OCI-LY3 (cell line): ENCODE measurements at regions not wholly inside any gene's neighbourhood (a gene's known extent, or its start where the extent isn't known, plus 50 kb on each side); places are given as distances from the start of the nearest gene placed in this dataset.
"Not testable (repeated sequence)": the region's sequence is repeated elsewhere in the genome, so short reads cannot be mapped to it uniquely, and the experiment has no call there.

Source experiments
- H2AFZ ChIP-seq: fragments of 200-600, 300-600 bp; shearing (Covaris generic); 2 replicates; pipeline ENCODE4 v1.6.0; 2014; ENCODE audit warnings: antibody characterized with exemption, low read depth, low read length
- H3K27ac ChIP-seq: fragments of 200-600, 300-600 bp; sonication (generic); 2 replicates; pipeline ENCODE4 v1.5.1; 2014; ENCODE audit warnings: mild to moderate bottlenecking, low read length, moderate library complexity, mixed read lengths
- H3K27me3 ChIP-seq: fragments of 200-600, 300-600 bp; sonication (generic); 2 replicates; pipeline ENCODE4 v1.6.1; 2014; ENCODE audit warnings: low read depth, low read length, mixed read lengths
- H3K36me3 ChIP-seq: fragments of 200-600, 300-600 bp; sonication (generic); replicated peaks from 2 replicates; pipeline ENCODE3; 2014; ENCODE audit warnings: low read depth, low read length, mixed read lengths
- H3K4me1 ChIP-seq: fragments of 300-600, 200-600 bp; sonication (generic); 2 replicates; pipeline ENCODE4 v1.6.1; 2014; ENCODE audit warnings: low read length, mixed read lengths
- H3K4me2 ChIP-seq: fragments of 200-600, 300-600 bp; sonication (generic); 2 replicates; pipeline ENCODE4 v1.6.1; 2014; ENCODE audit warnings: low read length, mixed read lengths
- H3K4me3 ChIP-seq: fragments of 300-600, 200-600 bp; sonication (generic); 2 replicates; pipeline ENCODE4 v1.5.1; 2014; ENCODE audit warnings: antibody characterized with exemption, mild to moderate bottlenecking, low read length, moderate library complexity
- H3K79me2 ChIP-seq: fragments of 300-600, 200-600 bp; shearing (Covaris generic); 2 replicates; pipeline ENCODE4 v1.6.1; 2014; ENCODE audit warnings: mild to moderate bottlenecking, low read length, mixed read lengths
- H3K9ac ChIP-seq: fragments of 300-600, 200-600 bp; shearing (Covaris generic); 2 replicates; pipeline ENCODE4 v1.6.0; 2014; ENCODE audit warnings: mild to moderate bottlenecking, low read length, moderate library complexity
- H3K9me3 ChIP-seq: fragments of 200-600, 300-600 bp; shearing (Covaris generic); 2 replicates; pipeline ENCODE4 v1.6.1; 2014; ENCODE audit warnings: low read length, mixed read lengths; ENCODE audit not compliant: insufficient read depth
- H4K20me1 ChIP-seq: fragments of 200-600, 300-600 bp; sonication (generic); 2 replicates; pipeline ENCODE4 v1.6.1; 2016; ENCODE audit warnings: low read length, mixed read lengths; ENCODE audit not compliant: insufficient read depth
- EZH2phosphoT487 ChIP-seq: fragments of 200-600 bp; shearing (Covaris generic); IDR thresholded peaks from 2 replicates; pipeline ENCODE4 v1.6.1; 2018; ENCODE audit warnings: antibody characterized with exemption, mixed run types, low read depth
- TF ChIP-seq, protein P1 (sequence below): fragments of 200-600, 300-600 bp; sonication (generic); IDR thresholded peaks from 2 replicates; pipeline ENCODE4 v1.5.1; 2014; ENCODE audit warnings: antibody characterized with exemption, low read length, low read depth

DNA sequence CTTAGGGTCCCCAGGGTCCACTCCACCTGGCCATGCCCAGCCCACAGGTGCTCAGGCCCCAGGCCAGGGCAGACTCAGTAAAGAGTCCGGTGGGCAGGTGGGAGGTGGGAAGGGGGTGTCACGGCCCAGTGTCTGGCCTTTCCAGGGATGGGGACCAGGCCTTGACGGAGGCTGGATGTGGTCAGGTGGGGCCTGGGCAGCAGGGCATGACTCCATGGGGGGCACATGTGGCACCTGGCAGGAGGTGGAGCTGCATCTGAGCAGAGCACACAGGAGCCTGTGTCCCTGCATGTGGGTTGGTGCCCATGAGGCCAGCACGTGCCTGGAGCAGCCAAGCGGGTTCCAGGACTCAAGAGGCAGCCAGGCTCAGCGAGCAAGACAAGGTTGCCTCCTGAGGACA, 132.9 kb downstream of the FAM53A start:
- Histone ChIP-seq H3K9me3 (no peaks in the 10 kb centered on the region), H2AFZ (no peak overlapping the region), H3K79me2 (no peaks in the 10 kb centered on the region), H3K4me1 (no peaks in the 10 kb centered on the region), H3K36me3 (no peaks in the 10 kb centered on the region), H3K27me3 (no peaks in the 10 kb centered on the region), H3K9ac (no peak overlapping the region), H3K27ac (no peak overlapping the region), H4K20me1 (no peaks in the 10 kb centered on the region), H3K4me2 (no peak overlapping the region), H3K4me3 (no peak overlapping the region)
- TF ChIP-seq, protein P1, sequence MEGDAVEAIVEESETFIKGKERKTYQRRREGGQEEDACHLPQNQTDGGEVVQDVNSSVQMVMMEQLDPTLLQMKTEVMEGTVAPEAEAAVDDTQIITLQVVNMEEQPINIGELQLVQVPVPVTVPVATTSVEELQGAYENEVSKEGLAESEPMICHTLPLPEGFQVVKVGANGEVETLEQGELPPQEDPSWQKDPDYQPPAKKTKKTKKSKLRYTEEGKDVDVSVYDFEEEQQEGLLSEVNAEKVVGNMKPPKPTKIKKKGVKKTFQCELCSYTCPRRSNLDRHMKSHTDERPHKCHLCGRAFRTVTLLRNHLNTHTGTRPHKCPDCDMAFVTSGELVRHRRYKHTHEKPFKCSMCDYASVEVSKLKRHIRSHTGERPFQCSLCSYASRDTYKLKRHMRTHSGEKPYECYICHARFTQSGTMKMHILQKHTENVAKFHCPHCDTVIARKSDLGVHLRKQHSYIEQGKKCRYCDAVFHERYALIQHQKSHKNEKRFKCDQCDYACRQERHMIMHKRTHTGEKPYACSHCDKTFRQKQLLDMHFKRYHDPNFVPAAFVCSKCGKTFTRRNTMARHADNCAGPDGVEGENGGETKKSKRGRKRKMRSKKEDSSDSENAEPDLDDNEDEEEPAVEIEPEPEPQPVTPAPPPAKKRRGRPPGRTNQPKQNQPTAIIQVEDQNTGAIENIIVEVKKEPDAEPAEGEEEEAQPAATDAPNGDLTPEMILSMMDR: no peak
- TF ChIP-seq EZH2phosphoT487: no peak

DNA sequence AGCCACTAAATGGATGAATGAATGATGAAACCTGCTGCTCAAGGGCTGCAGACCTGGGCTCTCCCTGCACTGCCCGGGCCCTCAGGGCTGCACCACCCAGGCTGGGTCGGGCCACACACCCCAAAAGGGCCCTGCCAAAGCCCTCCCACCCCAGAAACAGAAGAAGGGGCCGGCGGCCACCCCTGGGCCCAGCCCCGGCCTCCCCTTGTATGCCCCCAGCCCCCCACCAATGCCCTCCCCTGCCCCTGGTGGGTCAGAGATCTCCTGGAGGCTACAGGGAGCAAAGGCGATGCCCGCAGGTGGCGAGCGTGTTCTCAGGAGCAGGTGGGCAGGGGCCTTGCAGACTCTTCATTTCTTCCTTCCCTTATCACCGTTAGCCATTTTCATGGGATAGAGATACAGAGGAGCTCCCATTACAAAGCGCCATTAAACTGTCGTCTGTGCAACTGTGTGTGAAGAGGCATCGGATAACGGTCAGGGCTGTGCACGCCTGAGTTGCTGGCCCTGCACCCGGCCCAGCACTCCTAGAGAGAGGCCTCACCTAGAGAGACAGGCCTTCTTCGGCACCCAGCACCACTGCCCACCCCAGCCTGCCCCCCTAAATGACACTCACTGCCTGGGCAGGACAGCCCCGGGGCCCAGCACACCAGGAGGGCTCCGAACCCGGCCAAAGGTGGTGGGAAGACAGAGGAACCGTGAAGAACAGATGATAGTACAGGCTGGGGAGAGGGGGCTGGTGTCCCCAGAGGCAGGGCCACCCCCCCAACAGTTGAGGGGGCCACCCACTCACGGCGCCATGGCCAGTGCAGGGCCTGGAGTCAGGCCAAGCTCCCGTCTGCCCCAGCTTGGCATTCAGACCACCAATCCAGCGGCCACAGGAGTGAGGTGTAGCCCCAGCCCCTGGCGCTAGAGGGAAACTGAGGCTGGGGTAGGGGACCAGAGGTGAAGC, 133.7 kb downstream of the FAM53A start:
- Histone ChIP-seq H3K27me3 (no peaks in the 10 kb centered on the region), H2AFZ (no peak overlapping the region), H3K36me3 (no peaks in the 10 kb centered on the region), H3K4me3 (no peak overlapping the region), H3K9ac (no peak overlapping the region), H4K20me1 (no peaks in the 10 kb centered on the region), H3K79me2 (no peaks in the 10 kb centered on the region), H3K9me3 (no peaks in the 10 kb centered on the region), H3K27ac (no peak overlapping the region), H3K4me2 (no peak overlapping the region), H3K4me1 (no peaks in the 10 kb centered on the region)
- TF ChIP-seq EZH2phosphoT487: no peak
- TF ChIP-seq, protein P1: no peak

DNA sequence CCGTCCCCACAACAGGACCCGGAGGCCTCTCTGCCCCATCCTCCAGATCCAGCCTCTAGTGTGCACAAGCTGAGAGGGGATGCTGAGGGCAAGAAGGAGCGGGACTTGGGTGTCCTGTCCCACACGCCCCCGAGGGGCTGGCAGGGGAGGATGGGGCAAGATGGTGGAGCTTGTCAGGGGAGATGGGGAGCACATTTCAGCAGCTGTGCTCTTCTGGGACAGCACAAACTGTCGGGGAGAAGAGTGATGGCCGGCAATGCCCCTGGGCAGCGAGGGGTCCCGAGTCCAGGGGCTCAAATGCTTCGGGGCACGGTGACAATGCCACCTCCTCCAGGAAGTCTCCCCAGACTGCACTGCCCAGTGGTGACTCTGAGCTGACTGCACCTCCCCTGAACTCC, 134.5 kb downstream of the FAM53A start:
- Histone ChIP-seq H4K20me1 (no peaks in the 10 kb centered on the region), H3K27ac (no peak overlapping the region), H3K36me3 (no peaks in the 10 kb centered on the region), H3K4me1 (no peaks in the 10 kb centered on the region), H3K9me3 (no peaks in the 10 kb centered on the region), H3K27me3 (no peaks in the 10 kb centered on the region), H3K9ac (no peak overlapping the region), H3K79me2 (no peaks in the 10 kb centered on the region), H3K4me3 (no peak overlapping the region), H2AFZ (no peak overlapping the region), H3K4me2 (no peak overlapping the region)
- TF ChIP-seq EZH2phosphoT487: no peak
- TF ChIP-seq, protein P1: no peak

DNA sequence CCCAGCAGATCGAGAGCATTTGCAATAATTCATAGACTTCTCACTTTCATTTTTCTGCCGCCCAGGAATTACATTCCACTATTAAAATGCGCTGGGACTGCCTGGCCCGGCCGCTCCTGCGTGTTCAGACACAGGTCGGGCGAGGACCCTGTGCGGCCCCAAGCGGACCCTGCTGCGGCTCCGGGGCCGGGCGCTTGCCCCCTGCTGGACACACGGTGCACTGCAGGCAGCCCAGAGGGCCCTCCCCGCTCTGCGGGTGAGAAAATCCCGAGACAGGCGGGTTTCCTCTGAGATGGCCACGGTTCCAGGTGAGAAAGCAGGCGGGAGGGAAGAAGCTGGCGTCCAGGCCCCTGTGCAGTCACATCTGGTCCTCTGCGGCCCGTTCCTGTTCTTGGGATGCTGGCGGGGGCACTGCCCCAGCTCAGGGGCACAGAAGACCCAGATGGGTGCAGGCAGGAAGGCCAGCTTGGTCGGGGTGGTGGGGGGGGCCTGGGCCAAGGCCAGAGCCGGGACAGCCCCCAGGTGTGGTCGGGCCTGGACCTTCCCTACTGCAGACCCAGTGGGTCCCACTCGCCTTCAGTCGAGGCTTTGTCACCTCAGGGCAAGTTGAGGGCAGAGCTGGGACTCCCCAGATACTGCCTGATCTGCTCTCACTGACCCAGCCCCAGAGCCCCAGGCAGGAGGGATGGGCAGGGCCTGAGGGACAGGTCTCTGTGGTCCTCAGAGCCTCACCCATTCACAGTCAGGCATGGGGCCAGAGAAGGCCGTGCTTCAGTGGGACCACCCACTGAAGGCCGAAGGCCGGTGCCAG, 135.1 kb downstream of the FAM53A start:
- not testable (repeated sequence) for H3K4me1 ChIP-seq, H2AFZ ChIP-seq, H3K27ac ChIP-seq, H3K36me3 ChIP-seq, H3K79me2 ChIP-seq, H4K20me1 ChIP-seq, H3K9ac ChIP-seq, H3K4me3 ChIP-seq, H3K27me3 ChIP-seq, H3K9me3 ChIP-seq
- H3K4me2 ChIP-seq: peak overlapping the region; percentile 32
- TF ChIP-seq, protein P1: peak; percentile 71
